SIG-M5 (cell line): ENCODE measurements at regions not wholly inside any gene's neighbourhood (a gene's known extent, or its start where the extent isn't known, plus 50 kb on each side); places are given as distances from the start of the nearest gene placed in this dataset.

Experiments
- DNase-seq: peaks from one replicate; lab custom pipeline; 2025; lab: John Stamatoyannopoulos, UW

- no peak for DNase-seq
Measured at GRCh38 chr6:4322134-4322845, 186.9 kb upstream of the ECI2 start.

DNA sequence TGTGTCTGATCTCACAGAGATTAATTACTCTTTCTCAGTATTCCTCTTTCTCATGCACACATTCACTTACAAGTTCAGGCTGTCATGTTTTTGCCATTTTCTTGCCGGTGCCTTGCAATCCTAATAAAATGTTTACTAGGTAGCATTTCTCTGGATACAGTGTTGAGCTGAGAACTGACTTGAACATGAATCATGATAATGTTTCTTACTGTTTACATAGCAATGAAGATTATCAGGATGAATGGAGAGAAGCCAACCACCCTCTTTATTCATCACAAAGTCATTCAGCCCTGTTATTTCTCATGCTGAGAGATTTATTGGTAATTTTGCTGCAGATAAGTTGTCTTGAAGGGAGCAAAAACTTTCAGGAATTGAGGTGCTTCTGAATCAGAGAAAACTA, 185.5 kb upstream of the ECI2 start:
- DNase-seq: no peak

DNA sequence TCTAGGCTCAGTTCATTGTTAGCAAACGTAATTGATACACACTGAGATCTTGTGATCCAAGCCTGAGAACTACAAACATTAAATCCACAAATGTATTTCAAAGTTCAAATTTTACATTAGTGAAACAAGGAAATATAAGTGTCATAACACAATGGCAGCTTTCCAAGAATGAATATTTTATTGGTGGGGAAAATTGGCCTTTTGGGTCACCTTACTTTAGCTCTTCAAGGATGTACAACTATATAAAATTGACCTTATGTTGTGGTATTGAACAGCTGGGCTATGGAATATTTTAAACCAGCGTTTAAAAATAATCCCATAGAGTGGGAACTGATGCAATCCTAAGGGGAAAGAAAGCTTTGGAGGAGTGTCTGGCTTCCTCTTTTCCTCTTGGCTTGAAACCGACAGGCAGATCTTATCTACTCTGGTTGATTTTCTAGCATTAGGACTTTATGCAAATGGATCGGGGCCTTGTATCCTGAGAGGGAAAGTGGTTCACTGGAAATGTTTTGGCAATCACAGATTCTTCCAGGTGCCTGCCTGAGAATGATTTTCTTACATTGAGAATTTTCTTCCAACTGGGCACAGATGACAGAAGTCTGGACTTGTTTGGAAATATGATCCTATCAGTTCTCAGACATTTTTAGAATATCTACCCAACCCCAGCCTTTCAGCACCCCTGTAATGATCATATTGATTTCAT, 184.8 kb upstream of the ECI2 start:
- no peak for DNase-seq

GRCh38 chr6:4318321-4318720, 182.9 kb upstream of the ECI2 start:
- DNase-seq: no peak

DNA sequence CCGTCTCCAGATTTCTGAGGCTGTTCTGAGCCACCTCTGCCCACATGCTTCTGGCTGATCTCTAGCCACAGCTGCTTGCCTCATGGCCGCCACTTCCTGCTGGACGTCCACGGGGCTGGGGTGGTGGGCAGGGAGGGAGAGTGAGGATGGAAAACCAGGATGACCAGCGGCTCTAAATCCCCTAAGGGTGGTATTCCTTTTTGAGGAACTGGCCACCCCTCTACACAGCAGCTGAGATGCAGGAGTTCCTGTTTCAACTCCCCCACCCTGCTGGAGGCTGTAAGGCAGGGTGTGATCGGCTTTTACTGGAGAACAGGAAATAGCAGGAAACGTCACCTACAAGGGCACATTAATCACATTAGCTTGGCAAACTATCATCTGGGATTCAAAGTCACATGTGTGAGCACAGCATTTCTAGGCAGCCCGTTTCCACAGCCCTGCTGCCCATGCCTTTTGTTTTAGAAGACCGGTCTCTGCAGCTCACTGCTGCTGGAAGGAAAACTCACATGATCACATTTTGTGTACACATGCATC, 181.6 kb upstream of the ECI2 start:
- no peak for DNase-seq

GRCh38 chr6:4314201-4314707, 178.9 kb upstream of the ECI2 start:
- no peak for DNase-seq

GRCh38 chr6:4313044-4313686, 177.8 kb upstream of the ECI2 start:
- DNase-seq: no peak

DNA sequence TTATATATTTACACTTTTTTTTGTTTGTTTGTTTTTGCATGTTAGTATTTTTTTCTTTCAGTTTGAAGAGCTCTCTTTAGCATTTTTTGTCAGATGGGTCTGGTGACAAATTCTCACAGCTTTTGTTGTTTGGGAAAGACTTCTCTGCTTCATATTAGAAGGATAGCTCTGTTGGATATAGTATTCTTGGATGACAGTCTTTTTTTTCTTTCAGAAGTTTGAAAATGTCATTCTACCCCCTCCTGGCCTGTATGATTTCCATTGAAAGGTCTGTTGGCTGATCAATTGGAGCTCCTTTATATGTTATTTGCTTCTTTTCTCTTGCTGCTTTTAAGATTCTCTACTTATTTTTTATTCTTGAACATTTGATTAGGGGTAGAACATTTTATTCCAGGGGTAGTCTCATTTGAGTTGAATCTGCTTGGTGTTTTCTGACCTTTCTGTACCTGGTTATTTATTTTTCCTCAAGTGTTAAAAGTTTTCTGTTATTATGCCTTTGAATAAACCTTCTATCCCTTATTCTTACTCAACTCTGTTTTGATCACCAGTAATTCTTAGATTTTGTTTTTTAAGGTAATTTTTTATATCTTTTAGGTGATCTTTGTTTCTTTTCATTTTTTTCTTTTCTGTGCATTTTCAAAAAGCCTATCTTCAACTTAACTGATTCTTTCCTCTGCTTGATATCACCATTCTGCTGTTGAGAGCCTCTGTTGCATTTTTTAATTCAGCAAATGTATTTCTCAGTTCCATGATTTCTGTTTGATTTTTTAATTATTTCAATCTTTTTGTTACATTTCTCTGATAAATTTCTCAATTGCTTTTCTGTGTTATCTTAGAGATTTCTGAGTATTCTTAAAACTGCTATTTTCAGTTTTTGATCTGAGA, 176.8 kb upstream of the ECI2 start:
- DNase-seq: no peak

DNA sequence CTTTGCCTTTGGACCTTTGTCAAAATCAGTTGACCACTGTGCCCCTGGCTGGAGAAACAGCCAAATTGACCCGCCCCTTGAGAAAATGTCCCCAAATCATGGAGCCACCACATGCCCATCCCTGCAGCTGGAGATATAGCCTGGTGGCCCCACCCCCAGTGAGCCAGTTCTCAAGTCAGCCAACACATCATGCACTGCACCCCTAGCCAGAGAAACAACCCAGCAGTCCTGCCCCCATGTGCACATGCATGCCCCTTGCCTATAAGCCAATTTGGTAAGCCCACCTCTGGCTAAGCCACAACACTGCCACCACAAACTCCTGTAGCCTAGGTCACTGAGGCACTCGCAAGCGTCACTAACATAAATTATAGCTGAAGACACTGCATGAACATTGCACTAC, 174.2 kb upstream of the ECI2 start:
- DNase-seq: no peak

GRCh38 chr6:4308364-4308763, 173.0 kb upstream of the ECI2 start:
- DNase-seq: no peak

DNA sequence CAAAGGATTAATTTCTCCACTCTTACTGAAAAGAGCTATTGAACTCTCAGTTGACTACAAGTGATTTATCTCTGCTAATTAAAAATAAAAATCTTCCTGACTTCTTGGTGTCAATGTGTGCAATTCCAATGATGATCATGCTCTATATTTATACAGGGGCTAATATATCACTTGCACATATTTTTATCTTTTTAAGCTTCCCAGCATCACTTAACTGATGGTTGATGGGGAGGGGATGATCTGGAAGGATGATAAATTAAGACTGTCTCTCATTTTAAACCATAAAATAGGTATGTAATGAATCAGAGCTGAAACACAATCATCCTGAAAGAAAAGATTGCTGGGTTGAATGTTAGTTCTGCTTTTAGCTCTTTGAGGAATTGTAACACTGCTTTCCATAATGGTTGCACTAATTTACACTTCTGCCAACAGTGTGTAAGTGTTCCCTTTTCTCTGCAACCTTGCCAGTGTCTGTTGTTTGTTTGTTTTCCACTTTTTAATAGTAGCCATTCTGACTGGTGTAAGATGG, 169.6 kb upstream of the ECI2 start:
- no peak for DNase-seq

GRCh38 chr6:4303638-4304037, 168.3 kb upstream of the ECI2 start:
- DNase-seq: no peak

DNA sequence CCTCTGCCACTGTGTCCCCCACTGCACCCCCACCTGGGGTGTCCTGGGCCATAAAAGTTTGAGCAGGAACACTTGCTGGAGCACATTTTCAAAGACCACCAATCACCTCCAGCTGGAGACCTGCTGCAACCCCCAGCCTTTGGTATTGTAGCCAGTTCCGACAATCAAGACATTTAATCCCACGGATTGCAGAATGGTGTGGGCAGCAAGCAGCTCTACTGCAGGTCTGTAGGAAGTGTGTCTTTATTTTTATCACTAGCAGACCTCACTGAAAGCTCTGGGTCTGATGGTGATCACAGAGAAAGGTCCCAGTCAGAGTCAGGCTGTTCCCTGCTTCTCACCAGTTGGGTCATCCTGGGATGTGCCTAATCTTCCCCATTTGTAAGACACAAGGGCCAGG, 167.1 kb upstream of the ECI2 start:
- DNase-seq: no peak

DNA sequence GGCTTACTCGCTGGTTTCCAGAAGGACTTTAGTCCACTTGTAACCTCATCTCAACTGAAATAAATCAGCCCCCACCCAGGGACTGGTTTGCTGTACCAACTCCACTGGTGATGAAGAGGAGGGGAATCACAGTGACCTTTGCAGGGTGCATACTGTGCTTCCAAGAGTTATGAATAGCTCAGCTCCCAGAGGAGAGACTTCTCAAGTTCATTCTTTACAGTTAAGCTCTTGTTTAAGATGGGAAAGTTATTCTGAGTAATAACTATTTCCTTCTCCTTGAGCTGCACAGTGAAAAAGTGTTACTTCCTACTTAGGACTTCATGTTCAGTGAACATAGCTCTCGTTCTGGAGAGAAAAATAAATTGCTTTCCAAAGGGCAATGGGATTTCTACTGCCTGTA, 166.5 kb upstream of the ECI2 start:
- DNase-seq: no peak

DNA sequence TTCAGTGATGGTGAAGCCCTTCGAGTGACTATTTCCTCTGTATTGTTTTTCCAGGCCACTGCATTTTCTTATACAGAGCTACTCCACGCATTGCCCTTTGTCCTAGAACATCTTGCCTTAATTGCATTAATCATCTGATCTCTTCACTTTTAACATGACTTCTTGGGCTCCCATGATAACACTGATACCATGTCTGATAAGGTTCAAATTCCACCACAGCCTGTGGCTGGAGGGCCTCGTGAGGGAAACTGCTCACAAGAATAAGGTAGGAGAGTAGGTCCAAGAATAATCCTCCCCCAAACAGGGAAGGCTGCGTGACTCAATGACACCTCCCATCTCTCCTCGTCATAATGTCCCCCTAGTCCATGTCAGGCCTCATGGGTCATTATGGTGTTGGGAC, 165.5 kb upstream of the ECI2 start:
- no peak for DNase-seq

- no peak for DNase-seq
Measured at GRCh38 chr6:4299476-4299875, 164.1 kb upstream of the ECI2 start.

DNA sequence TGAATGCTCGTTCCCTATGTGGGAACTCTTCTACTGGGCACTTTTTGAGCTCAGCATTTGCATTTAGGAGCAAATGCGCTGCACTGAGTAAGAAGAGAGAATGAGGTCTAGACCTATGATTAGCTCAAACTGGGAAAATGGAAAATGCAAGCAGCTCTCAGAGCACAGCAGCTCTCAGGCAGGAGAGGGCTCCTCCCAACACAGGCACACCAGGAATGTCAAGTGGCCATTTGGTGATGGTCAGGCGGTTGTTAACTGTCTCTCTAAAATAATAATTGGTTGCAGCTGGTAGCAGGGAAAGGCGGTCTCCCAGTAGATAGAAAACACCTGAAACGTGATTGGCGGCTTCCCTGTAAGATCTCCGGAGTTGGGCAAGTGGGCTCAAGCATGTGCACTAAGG, 162.0 kb upstream of the ECI2 start:
- no peak for DNase-seq

- DNase-seq: no peak
Measured at GRCh38 chr6:4296552-4296951, 161.2 kb upstream of the ECI2 start.

- DNase-seq: no peak
Measured at GRCh38 chr6:4295783-4296155, 160.4 kb upstream of the ECI2 start.

DNA sequence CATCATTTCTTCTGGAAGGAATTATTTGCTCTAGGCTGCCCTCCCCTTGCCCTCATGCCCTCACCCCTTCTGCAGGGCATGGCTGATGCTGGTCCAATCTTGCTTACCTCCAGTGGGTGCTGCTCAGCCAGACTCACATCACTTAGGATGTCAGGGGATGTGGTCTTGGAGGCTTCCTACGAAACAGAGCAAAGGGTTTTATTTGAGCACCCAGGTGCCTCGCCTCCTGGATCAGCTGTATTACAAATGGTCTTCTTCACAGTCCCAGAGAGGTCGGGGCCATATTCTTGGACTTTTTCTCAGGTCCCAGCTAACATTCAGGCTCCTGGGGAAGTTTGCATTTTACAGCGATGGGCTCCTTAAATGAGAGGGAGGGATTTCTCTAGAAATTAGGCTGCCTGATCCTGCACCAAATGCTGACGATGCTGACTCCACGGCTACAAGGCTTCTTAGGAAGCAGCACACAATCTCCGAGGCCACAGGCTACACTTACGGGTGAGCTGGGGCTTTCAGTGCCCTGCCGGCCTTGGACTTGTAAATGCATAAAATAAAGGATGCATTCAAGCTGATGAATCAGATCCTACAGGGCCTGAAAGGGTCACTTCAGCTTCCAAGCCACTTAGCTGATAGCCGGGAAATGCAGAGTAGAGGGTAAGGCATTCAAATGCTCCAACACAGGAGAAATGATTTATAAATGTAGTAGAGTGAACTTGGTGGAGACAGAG, 159.8 kb upstream of the ECI2 start:
- DNase-seq: no peak

GRCh38 chr6:4294636-4295035, 159.3 kb upstream of the ECI2 start:
- DNase-seq: no peak
